Muscle of arm (tissue), 1 donor: ENCODE measurements at regions not wholly inside any gene's neighbourhood (a gene's known extent, or its start where the extent isn't known, plus 50 kb on each side); places are given as distances from the start of the nearest gene placed in this dataset.
"Not testable (repeated sequence)": the region's sequence is repeated elsewhere in the genome, so short reads cannot be mapped to it uniquely, and the experiment has no call there.

Source experiments
- DNase-seq: peaks from one replicate; pipeline ENCODE4 v3.0.0-alpha.2; 2013

DNA sequence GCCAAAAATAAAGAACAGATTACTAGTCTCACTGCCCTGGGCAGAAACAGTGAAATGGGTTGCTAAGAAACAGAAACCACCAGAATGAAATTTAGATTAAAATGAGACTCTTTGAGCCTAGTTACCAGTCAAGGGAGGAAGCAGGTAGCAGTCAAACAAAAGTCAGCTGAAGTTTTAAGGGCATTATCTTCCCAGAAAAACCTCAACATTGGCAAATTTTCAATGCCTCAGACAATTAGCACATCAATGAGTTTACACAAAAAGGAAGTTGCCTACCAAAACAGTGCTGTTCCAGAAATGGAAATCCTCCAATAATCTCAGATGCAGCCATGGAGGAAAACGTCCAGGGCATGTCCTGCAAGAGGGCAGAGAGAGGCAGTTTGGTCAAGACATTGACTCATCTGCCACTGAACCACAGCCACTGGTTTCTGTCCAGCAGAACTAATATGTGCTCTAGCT lies 399.7 kb upstream of the ADGRB3 start:
- no peak for DNase-seq

DNA sequence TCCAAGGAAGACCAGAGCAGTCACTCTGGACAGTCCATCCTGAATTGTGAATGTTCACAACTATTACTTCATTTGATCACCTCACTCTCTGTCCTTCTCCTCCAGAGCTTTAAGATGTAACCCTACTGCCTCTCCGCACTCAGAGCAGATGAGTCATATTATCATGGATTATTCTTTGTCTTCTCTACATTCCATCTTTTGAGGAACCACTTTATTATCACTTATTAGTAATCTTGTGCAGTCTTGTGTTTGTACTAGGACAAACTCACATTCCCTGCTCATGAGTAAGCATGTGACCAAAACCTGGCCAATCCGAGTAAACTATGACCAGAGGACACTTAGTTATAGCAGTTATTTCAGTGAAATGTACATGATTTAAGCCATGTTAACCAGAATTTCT lies 401.5 kb upstream of the ADGRB3 start:
- DNase-seq, result no peak

DNA sequence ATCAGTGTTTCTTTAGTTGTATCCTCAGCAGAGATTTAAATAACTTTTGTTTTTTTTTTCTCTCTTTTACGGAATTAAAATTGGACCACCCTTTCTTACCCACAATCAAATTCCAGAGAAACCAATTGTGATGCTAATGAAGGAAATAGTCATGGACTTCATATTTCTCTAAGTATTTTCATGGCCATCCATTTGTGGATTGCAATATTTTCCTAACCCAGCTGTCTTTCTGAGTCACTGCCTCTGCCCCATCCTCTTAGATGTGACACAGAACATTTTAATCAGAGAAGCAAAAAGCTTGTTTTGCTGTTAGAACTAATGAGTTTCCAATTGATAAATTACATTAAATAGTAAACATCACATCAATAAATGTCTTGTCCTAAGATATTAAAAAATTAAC lies 405.5 kb upstream of the ADGRB3 start:
- DNase-seq, result no peak

DNA sequence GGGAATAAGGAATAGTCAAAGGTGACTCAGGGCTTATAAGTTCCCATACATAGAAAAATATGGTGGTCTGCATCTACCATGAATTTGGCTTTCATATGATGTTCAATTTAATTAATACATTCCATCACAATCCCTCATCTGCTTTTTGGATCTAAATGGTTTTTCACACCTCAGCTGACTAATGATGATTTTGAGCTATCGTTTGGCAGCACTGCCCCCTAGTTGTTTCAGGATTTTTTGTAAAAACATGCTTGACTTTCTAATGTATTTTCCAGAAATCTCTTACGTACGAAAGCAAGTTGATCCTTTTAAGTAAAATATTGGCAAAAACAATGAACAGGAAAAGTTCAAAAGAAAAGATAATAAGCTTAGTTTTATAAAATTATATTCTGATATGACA lies 408.6 kb upstream of the ADGRB3 start:
- DNase-seq, result no peak

DNA sequence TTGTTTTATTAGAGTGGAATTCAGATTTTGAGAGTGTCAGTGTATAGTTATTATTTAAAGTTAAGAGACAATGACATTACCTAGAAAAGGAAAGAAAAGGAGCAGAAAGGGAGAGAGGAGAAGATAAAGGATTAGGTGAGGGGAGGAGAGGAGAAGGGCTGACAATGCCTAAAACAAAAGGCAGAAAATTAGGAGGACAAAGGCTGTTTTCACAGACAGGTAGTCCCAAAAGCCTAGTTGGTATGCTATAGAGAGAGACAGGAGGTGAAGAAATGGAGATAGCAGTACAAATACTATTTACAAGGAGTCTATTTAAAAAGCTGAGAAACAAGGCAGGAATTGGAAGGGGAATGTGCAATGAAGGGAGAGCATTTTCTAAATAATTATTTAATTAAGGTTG lies 409.4 kb upstream of the ADGRB3 start:
- DNase-seq, result no peak

DNA sequence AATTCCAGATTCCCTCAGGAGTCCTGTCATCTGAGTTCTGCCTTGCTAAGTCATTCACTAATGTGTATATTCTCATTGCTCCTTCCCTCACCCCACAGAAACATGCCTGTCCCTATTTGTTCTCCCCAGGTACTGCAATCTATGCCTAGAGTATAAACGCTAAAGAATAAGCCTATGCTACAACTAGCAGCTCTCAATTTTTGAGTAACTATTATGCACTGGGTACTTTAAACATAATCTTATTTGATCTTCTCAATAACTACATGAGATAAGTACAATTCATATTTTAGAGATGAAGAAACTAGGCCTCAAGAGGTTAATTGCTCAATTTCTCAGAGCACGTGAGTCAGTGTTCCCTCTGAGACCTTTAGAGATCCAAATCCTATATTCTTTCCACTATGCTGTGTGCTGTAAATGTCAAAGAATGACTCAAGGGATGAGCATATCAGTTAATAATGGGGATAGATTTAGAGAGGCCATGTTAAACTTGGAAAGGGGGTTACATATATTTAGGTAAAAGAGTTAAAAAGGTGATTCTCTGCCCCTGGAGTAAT lies 423.8 kb upstream of the ADGRB3 start:
- no peak for DNase-seq

DNA sequence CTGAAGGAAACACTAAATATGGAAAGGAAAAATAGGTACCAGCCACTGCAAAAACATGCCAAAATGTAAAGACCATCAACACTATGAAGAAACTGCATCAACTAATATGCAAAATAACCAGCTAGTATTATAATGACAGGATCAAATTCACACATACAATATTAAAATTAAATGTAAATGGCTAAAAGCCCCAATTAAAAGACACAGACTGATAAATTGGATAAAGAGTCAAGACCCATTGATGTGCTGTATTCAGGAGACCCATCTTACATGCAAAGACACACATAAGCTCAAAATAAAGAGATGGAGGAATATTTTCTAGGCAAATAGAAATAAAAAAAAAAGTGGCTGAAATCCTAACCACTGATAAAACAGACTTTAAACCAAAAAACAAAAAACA lies 427.5 kb upstream of the ADGRB3 start:
- not testable (repeated sequence) for DNase-seq

DNA sequence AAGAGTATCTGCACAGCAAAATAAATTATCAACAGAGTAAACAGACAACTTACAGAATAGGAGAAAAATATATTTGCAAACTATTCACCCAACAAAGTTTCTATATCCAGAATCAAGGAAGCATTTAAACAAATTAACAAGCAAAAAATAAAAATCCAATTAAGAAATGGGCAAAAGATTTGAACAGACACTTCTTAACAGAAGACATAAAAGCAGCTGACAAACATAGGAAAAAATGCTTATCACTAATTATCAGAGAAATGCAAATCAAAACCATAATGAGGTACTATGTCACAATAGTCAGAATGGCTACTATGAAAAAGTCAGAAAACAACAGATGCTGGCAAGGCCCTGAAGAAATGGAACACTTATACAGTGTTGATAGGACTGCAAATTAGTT lies 434.2 kb upstream of the ADGRB3 start:
- DNase-seq, result no peak

DNA sequence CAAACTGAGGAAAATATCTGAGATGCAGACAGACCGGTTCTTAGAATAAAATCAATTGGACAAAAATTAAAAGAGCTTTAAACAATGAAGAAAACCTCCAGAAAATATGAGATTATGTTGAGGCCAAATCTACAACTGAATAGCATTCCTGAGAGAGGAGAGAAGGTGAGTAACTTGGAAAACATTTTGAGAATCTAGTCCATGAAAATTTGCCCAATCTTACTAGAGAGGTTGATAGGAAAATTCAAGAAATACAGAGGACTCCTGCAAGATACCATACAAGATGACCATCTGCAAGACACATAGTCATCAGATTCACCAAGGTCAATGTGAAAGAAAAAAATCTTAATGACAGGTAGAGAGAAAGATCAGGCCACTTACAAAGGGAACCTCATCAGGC lies 437.7 kb upstream of the ADGRB3 start:
- no peak for DNase-seq

DNA sequence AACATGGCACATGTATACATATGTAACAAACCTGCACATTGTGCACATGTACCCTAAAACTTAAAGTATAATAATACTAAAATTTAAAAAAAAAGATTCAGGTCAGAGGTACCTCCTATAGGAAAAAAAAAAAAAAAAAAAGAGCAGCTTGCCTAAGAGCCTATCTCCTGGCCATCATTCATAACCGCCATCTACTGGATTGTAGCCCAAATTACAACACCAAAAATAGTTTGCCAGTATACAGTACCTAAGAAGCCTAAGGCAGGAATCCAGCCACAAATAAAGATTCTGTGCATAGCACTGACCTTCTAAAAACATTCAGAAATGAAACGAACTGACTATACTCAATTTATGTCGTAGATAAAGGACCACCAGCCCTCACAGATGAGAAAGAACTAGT lies 438.4 kb upstream of the ADGRB3 start:
- DNase-seq, result no peak

DNA sequence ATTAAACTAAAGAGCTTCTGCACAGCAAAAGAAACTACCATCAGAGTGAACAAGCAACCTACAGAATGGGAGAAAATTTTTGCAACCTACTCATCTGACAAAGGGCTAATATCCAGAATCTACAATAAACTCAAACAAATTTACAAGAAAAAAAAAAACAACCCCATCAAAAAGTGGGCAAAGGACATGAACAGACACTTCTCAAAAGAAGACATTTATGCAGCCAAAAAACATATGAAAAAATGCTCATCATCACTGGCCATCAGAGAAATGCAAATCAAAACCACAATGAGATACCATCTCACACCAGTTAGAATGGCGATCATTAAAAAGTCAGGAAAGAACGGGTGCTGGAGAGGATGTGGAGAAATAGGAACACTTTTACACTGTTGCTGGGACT lies 439.3 kb upstream of the ADGRB3 start:
- not testable (repeated sequence) for DNase-seq

DNA sequence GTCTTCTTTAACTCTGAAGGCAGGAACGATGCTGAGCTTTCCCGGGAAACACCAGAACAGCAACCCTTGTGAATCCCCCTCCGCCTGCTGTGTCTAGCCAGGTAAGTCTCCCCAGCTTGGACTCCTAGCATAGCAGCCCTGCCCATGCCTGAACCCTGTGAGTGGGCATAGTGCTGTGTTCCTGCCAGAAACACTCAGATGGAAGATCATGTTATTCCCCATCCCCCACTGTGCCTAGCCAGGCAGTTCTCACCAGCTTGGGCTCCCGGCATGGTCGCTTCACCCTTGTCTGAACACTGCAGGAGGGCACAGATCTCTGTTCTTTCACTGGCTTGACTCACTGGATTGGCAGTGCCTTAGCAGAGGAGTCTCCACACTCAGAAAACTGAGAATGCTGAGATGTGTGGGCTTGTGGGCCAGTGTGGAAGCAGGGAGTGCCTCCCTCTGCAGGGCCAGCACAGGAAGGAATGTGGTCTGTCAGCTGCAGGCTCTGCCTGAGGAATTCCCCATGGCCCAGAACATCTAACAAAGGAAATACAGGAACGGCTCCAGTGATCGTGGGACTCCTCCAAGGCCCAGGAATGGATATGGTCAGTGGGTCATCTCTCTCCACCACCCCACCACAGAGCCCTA lies 440.1 kb upstream of the ADGRB3 start:
- no peak for DNase-seq

DNA sequence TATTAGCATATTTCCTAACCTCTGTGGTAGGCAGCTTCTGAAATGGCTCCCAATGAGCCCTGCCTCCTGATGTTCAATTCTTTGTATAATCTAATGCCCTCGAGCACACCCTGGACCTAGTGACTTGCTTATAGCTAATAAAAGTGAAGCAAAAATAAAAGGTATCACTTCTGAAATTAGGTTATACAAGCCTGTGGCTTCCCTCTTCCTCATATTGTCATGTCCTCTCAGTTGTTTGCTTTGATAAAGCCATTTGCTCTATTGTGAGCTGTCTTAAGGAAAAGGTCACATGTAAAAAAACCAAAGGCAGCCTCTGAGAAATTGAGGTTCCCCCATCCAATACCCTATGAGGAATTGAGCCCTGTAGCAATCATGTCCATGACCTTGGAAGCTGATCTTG lies 442.1 kb upstream of the ADGRB3 start:
- no peak for DNase-seq

DNA sequence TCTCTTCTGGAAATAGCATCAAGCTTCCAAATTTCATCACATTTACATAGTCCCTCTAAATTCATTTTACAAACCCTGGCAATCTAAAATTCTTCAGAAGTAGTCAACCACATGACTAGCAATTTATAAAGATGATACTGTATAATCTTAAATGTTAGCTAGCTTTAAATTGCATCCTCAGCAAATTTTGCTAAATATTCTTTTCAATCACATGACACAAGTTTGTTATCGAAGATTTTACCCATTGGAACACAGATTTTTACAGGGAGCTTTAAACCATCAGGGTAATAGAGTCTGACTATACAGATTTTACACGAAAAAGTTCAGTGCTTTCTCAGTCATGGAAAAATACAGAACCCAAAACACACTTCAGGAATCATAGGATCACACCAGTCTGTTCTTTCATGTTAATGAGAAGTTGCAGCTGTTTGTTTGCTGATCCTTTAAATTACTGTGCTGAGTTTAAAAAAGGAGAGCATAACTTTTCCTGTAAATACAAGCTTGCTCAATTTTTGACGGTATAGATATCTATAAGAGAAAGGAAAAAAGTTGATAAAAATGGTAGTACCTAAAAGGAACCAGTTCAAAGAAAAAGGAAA lies 445.8 kb upstream of the ADGRB3 start:
- no peak for DNase-seq

DNA sequence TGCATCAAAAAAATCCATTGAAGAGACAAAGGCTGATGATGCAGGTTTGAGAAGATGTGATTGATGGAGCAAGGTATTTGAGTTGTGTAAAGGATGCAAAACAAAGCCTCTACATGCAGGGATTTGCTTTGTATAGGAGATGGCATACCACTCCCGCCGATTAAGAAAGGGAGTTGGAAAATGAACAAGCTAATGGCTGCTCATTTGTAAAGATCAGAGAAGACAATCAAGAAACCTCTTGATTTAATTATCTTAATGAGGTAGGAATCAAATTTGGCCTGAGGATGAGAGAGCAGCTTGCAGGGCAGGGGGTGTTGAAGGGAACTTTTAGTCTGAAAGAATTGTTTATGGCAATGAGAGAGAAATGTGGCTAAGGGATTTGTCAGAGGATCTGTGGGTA lies 448.2 kb upstream of the ADGRB3 start:
- no peak for DNase-seq

DNA sequence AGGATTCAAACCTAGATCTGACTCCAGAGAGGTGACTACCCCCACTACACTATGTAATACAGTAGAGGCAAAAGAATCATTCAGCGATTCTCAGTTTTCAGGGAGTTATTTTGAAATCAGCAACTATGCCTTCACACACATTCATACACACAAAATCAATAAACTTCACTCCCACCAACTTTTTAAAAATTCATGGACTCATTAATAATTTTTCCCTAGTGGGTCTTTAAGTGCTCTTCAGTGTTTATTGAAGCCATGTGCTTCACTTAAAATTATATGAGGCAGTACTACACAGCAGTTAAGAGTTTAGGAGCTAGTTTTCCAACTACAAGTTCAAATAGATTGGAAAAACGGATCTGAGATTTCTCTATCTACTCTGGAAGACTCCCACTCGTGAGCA lies 452.7 kb upstream of the ADGRB3 start:
- no peak for DNase-seq

DNA sequence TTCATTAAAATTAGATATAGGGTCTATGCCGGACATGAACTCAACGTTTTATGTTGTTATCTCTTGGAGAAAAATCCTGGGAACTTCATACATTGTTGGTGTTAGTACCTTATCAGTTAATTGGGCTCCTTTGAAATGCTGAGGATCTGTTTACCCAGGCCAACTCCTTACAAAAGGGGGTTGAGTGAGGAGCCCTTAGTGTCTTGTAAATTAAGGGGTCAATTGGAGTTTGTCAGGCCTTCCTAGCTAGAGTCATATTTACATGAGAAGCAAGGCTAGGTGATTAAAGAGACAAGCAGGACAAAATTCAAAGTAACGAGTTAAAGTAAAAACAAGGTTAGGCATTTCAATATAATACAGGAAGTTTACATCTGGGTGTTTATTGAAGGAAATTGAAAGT lies 454.1 kb upstream of the ADGRB3 start:
- not testable (repeated sequence) for DNase-seq

DNA sequence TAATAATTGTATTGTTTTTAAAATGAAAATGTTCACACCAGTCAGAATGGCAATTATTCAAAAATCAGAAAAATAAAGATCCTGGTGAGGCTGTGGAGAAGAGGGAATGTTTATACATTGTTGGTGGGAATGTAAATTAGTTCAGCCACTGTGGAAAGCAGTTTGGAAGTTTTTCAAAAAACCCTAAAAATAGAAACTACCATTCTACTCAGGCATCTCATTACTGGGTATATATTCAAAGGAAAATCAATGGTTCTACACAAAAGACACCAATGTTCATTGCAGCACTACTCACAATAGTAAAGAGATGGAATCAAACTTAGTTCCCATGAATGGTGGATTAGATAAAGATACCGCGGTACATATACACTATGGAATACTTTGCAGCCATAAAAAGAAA lies 461.5 kb upstream of the ADGRB3 start:
- no peak for DNase-seq

DNA sequence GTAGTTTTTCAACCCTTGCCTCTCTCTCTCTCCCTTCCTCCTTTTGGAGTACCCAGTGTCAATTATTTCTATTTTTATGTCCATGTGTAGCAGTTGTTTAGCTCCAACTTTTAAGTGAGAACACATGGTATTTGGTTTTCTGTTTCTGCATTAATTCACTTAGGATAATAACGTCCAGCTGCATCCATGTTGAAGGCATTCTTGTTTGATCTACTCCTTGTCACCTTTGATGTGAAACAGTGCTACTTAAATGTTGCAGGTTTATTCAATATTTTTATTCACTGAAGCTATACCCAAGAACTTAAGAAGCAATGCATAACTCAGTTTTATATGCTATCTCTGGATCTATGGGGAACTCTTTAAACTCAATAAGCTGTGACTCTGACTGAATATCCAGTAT lies 465.2 kb upstream of the ADGRB3 start:
- no peak for DNase-seq

DNA sequence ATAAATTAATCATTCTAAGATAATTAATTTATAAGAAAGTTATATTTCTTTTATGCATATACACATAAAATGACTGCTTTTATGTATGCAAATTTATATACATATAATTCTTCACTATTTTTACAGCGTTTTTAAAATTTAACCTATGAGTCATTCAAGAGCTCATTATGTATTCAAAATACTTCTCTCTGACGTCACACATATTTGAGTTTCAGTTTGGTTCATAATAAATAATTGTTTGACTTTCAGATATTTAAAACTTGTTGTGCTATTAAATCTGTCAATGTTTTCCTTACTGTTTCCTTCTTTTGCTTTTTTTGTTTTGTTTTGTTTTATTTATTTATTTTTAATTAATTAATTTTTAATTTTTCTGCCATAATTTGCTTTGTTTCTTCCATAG lies 467.5 kb upstream of the ADGRB3 start:
- DNase-seq, result no peak

DNA sequence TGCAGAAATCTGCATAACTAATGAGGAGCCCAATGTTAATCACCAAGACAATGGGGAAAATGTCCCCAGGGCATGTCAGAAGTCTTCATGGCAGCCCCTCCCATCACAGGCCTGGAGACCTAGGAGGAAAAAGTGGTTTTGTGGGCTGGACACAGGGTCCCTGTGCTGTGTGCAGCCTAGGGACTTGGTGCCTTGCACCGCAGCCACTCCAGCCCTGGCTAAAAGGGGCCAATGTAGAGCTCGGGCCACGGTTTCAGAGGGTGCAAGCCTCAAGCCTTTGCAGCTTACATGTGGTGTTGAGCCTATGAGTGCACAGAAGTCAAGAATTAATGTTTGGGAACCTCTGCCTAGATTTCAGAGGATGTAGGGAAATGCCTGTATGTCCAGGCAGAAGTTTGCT lies 474.3 kb upstream of the ADGRB3 start:
- DNase-seq, result not testable (repeated sequence)

DNA sequence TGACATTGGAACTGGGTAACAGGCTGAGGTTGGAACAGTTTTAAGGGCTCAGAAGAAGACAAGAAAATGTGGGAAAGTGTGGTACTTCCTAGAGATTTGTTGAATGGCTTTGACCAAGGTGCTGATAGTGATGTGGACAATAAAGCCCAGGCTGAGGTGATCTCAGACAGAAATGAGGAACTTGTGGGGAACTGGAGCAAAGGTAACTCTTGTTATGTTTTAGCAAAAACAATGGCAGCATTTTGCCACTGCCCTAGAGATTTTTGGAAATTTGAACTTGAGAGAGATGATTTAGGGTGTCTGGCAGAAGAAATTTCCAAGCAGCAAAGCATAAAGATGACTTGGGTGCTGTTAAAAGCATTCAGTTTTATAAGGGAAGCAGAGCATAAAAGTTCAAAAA lies 474.7 kb upstream of the ADGRB3 start:
- DNase-seq, result no peak

DNA sequence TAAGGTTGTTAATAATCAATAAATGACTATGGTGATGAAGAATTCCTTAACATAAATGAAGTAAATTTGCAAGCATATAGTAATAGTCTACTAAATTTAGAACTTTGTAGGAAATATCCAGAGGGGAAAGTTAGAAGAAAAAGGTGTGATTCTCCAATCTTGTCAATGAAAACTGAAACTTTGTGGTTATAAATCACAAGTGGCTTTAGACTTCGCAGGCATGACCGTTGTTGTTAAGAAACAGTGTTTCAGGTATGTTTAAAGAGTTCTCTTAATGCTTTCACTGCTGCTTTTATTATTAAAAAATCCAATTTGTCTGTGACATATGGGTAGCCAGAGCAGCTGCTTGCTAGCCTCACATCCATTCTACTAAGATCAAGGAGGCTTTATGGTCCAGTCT lies 475.6 kb upstream of the ADGRB3 start:
- DNase-seq, result no peak

DNA sequence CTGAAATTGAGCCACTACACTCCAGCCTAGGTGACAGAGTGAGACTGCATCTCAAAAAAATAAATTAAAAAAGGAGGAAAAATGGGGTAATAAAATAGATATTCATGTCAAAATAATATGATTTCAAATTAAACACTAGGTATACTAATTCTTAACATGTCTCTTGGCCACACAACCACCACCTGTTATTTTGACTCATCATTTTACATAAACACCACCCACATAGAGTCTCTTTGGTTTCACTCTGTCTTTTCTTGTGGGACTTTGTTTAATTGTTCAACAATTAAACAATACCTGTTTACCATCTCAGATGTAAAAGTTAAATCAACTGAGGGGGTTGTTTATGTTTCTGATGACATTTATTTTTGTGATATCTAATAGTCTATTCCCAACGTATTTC lies 476.8 kb upstream of the ADGRB3 start:
- no peak for DNase-seq
